Neural crest cell (in vitro differentiated cells): ENCODE measurements at regions not wholly inside any gene's neighbourhood (a gene's known extent, or its start where the extent isn't known, plus 50 kb on each side); places are given as distances from the start of the nearest gene placed in this dataset.

Experiments
- DNase-seq: peaks from one replicate; pipeline ENCODE4 v3.0.0; 2021; ENCODE audit warnings: low read depth, mixed read lengths, low spot score
- H3K27ac Mint-ChIP-seq: one replicate; pipeline ENCODE4 v1.8.0; 2021; ENCODE audit warnings: mild to moderate bottlenecking, mixed read lengths; ENCODE audit not compliant: unreplicated experiment
- H3K27me3 Mint-ChIP-seq: 2 replicates; pipeline ENCODE4 v1.8.0; 2021; ENCODE audit warnings: low read depth, mild to moderate bottlenecking, mixed read lengths
- H3K36me3 Mint-ChIP-seq: 2 replicates; pipeline ENCODE4 v1.8.0; 2021; ENCODE audit warnings: low read depth, mild to moderate bottlenecking, mixed read lengths
- H3K4me1 Mint-ChIP-seq: 2 replicates; pipeline ENCODE4 v1.8.0; 2021; ENCODE audit warnings: mixed read lengths
- H3K4me3 Mint-ChIP-seq: one replicate; pipeline ENCODE4 v1.8.0; 2021; ENCODE audit warnings: mild to moderate bottlenecking, mixed read lengths
- H3K9me3 Mint-ChIP-seq: 2 replicates; pipeline ENCODE4 v1.8.0; 2021; ENCODE audit warnings: mixed read lengths
- CTCF ChIP-seq: fragments of 200-600 bp; sonication (generic); conservative IDR thresholded peaks from 2 replicates; pipeline ENCODE4 v1.5.0; 2021; ENCODE audit warnings: antibody characterized with exemption, mild to moderate bottlenecking

DNA sequence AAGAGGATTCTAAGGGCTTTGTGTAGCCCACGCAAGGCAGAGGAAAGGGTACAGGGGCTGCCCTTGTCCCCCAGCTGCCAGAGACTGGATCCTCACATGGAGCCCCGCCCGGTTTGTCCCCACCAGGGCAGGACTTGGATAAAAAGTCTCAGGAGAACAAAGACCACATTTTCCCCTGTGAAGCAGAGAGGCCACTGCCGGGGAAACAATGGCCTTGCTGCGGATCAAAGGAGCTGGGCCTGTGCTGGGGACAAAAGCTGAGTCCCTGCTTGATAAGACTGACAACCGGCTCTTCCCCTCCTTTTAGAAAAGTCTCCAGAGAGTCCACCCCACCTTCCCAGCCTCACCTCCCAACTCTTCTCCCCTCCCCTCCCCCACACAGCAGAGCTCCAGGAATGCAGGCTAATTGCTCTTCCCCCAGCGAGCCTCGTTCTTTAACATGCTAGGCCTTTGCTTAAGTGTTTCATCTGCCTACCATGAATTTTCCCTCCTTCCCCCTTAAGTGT, 142.4 kb downstream of the PLPP3 start:
- no peaks in the 10 kb centered on the region for H3K27me3 Mint-ChIP-seq
- no peak for TF ChIP-seq CTCF
- H3K27ac Mint-ChIP-seq: peak overlapping the region; percentile 97
- peak overlapping the region; percentile 45 for H3K4me3 Mint-ChIP-seq
- H3K9me3 Mint-ChIP-seq: no peaks in the 10 kb centered on the region
- peak; percentile 56 for DNase-seq
- H3K36me3 Mint-ChIP-seq: no peaks in the 10 kb centered on the region
- H3K4me1 Mint-ChIP-seq: peaks cover 88% of the 10 kb centered on the region

DNA sequence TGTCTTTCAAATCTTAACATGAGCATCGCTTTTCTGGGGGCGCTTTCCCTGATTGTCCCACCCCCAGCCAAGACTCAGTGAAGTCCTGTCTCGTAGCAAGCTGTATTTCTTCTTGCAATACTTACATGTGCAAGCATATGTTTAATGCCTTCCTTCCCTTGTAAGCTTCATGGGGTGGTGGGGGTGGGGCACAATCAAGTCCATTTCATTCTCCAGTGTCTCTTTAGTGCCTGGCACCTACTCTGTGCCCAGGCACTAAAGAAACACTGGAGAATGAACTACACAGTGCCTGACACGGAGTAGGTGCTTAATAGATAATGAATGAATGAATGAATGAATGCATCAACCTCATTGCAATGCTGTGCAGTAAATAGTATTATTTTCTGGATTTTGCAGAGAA, 143.1 kb downstream of the PLPP3 start:
- H3K9me3 Mint-ChIP-seq: no peaks in the 10 kb centered on the region
- no peaks in the 10 kb centered on the region for H3K27me3 Mint-ChIP-seq
- peak overlapping the region; percentile 97 for H3K27ac Mint-ChIP-seq
- DNase-seq: peak; percentile 10
- no peaks in the 10 kb centered on the region for H3K36me3 Mint-ChIP-seq
- peaks cover 88% of the 10 kb centered on the region for H3K4me1 Mint-ChIP-seq
- H3K4me3 Mint-ChIP-seq: peak overlapping the region; percentile 67
- TF ChIP-seq CTCF: no peak

GRCh38 chr1:56435434-56436262, 143.7 kb downstream of the PLPP3 start:
- H3K27me3 Mint-ChIP-seq: no peaks in the 10 kb centered on the region
- H3K27ac Mint-ChIP-seq: peak overlapping the region; percentile 91
- H3K9me3 Mint-ChIP-seq: no peaks in the 10 kb centered on the region
- H3K36me3 Mint-ChIP-seq: no peaks in the 10 kb centered on the region
- DNase-seq: peak; percentile 35
- no peak for TF ChIP-seq CTCF
- H3K4me1 Mint-ChIP-seq: peaks cover 89% of the 10 kb centered on the region
- peak overlapping the region; percentile 67 for H3K4me3 Mint-ChIP-seq

DNA sequence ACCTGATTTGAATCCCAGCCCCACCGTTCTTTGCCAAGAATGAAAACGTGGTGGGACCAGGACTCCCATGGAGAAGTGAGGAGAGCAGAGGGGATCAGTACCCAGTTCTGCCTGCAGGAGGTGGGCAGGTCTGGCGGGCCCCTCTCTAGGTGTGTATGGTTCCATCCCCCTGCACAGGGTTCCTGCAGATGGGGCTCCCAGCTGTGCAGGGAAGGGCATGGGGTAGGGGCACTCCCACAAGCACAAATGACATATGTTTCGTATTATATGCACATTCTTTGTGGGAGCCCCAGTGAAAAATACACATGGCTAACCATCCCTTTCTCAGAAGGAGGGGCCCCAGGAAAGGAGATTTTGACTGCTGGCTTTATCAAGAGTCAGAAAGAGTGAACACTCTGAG, 144.6 kb downstream of the PLPP3 start:
- no peak for DNase-seq
- Mint-ChIP-seq H3K4me1 (peaks cover 89% of the 10 kb centered on the region), H3K36me3 (no peaks in the 10 kb centered on the region), H3K4me3 (no peak overlapping the region), H3K9me3 (no peaks in the 10 kb centered on the region), H3K27ac (peak overlapping the region; percentile 91), H3K27me3 (no peaks in the 10 kb centered on the region)
- TF ChIP-seq CTCF: no peak

DNA sequence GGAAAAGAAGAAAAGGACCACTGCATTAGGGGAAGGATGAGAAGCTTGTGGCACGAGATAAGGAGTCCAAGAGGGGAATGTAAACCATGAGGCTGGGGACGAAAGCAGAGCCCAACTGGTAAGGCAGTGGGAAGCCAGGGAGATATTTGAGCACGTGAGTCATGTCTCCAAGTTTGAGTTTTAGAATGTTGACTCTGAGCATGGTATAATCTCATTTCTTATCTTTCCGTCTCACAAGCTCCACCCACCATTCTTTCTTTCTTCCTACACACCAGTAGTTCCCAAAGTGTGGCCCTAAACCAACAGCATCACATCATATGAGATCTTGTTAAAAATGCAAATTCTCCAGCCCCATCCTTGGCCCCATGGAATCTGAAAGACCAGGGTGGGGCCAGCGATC, 145.3 kb downstream of the PLPP3 start:
- Mint-ChIP-seq H3K4me3 (no peak overlapping the region), H3K27ac (peak overlapping the region; percentile 41), H3K9me3 (no peaks in the 10 kb centered on the region), H3K4me1 (peaks cover 82% of the 10 kb centered on the region), H3K36me3 (no peaks in the 10 kb centered on the region), H3K27me3 (no peaks in the 10 kb centered on the region)
- no peak for TF ChIP-seq CTCF
- DNase-seq: no peak
